ENCODE measurements at regions not wholly inside any gene's neighbourhood (a gene's known extent, or its start where the extent isn't known, plus 50 kb on each side); places are given as distances from the start of the nearest gene placed in this dataset.

DNA sequence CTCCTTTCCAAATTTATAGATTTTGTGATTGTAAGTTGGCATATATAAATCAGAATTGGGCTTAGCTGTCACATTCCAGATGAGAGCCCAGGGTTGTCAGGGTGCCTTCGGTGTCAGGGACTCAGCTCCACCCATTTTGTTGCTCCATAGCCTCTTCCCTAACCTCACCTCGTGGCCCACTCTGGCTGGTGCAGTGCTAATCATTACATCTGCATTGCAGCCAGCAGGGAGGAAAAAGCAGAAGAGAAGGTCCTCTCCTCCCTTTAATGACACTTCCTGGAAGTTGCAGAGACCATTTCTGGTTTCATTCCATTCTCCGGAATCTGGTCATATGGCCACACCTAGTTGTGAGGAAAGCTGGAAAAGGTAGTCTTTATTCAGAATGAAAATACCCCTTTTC is 113.3 kb downstream of the CCT6B start:
- TF ChIP-seq, protein P1, sequence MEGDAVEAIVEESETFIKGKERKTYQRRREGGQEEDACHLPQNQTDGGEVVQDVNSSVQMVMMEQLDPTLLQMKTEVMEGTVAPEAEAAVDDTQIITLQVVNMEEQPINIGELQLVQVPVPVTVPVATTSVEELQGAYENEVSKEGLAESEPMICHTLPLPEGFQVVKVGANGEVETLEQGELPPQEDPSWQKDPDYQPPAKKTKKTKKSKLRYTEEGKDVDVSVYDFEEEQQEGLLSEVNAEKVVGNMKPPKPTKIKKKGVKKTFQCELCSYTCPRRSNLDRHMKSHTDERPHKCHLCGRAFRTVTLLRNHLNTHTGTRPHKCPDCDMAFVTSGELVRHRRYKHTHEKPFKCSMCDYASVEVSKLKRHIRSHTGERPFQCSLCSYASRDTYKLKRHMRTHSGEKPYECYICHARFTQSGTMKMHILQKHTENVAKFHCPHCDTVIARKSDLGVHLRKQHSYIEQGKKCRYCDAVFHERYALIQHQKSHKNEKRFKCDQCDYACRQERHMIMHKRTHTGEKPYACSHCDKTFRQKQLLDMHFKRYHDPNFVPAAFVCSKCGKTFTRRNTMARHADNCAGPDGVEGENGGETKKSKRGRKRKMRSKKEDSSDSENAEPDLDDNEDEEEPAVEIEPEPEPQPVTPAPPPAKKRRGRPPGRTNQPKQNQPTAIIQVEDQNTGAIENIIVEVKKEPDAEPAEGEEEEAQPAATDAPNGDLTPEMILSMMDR (IDR thresholded peaks at IDR 0.05), result no peak
- TF ChIP-seq POLR2A (IDR thresholded peaks at IDR 0.05), result no peak

Data from thyroid gland (tissue), 4 donors.